DMS53 (cell line): ENCODE measurements at regions not wholly inside any gene's neighbourhood (a gene's known extent, or its start where the extent isn't known, plus 50 kb on each side); places are given as distances from the start of the nearest gene placed in this dataset.

ENCODE experiments used
- DNase-seq: peaks from one replicate; lab custom pipeline; 2025; lab: John Stamatoyannopoulos, UW

GRCh38 chr18:64330931-64331330 is 182.0 kb upstream of the LINC00305 start:
- no peak for DNase-seq

- DNase-seq: peak; percentile 62
Observed at GRCh38 chr18:64330161-64330560, 181.3 kb upstream of the LINC00305 start.

- DNase-seq: no peak
Observed at GRCh38 chr18:64322189-64322588, 173.3 kb upstream of the LINC00305 start.

GRCh38 chr18:64318547-64318946 is 169.7 kb upstream of the LINC00305 start:
- no peak for DNase-seq

- no peak for DNase-seq
Observed at GRCh38 chr18:64311859-64312258, 163.0 kb upstream of the LINC00305 start.

GRCh38 chr18:64295839-64296238 is 147.0 kb upstream of the LINC00305 start:
- DNase-seq: no peak

GRCh38 chr18:64294967-64295366 is 146.1 kb upstream of the LINC00305 start:
- no peak for DNase-seq

GRCh38 chr18:64288432-64288831 is 139.5 kb upstream of the LINC00305 start:
- no peak for DNase-seq

- DNase-seq: no peak
Observed at GRCh38 chr18:64287926-64288325, 139.0 kb upstream of the LINC00305 start.

- DNase-seq: no peak
Observed at GRCh38 chr18:64283059-64283458, 134.2 kb upstream of the LINC00305 start.

GRCh38 chr18:64278026-64278425 is 129.1 kb upstream of the LINC00305 start:
- DNase-seq: no peak

- DNase-seq: no peak
Observed at GRCh38 chr18:64276311-64277090, 127.6 kb upstream of the LINC00305 start.

GRCh38 chr18:64275593-64276300 is 126.9 kb upstream of the LINC00305 start:
- DNase-seq: no peak

- no peak for DNase-seq
Observed at GRCh38 chr18:64273724-64274123, 124.8 kb upstream of the LINC00305 start.

- no peak for DNase-seq
Observed at GRCh38 chr18:64271975-64272659, 123.2 kb upstream of the LINC00305 start.

GRCh38 chr18:64271246-64271645 is 122.4 kb upstream of the LINC00305 start:
- peak; percentile 84 for DNase-seq

- no peak for DNase-seq
Observed at GRCh38 chr18:64270608-64271007, 121.7 kb upstream of the LINC00305 start.

GRCh38 chr18:64270121-64270520 is 121.2 kb upstream of the LINC00305 start:
- DNase-seq: no peak

GRCh38 chr18:64264171-64264570 is 115.3 kb upstream of the LINC00305 start:
- no peak for DNase-seq

- DNase-seq: no peak
Observed at GRCh38 chr18:64260810-64261209, 111.9 kb upstream of the LINC00305 start.

- no peak for DNase-seq
Observed at GRCh38 chr18:64259871-64260270, 111.0 kb upstream of the LINC00305 start.

GRCh38 chr18:64258111-64258650 is 109.3 kb upstream of the LINC00305 start:
- DNase-seq: no peak
